Fibroblast of gingiva (primary cell): ENCODE measurements at regions not wholly inside any gene's neighbourhood (a gene's known extent, or its start where the extent isn't known, plus 50 kb on each side); places are given as distances from the start of the nearest gene placed in this dataset.

Experiments
- DNase-seq: peaks from one replicate; pipeline ENCODE4 v3.0.0-alpha.2; 2011; ENCODE audit warnings: low read depth

DNA sequence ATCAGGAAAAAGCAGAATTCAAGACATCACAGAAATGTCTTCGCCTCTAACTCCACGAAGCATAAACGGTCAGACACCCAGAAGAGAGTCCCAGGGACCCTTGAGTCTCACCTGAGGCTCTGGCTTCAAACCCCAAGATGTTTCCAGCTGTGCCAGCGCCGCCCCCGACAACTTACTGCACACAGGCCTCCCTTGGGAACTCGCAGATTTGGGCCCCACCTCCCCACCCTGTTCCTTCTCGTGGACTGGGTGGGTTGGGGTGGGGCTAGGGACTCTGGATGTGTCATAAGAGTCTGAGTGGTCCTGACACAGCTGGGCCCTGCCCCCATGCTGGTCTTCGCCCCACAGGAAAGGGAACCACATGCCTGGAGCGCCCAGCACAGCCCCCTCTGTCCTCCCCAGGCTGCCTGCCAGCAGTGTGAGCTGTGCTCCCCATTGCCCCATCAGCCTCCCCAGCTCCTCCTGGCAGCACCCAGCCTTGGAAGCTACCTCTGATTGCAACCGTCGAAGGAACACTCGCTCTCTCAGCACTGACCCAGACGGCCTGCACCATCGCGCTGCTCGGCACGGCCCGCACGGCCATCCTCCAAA is 147.5 kb downstream of the CRYBB2 start:
- no peak for DNase-seq

DNA sequence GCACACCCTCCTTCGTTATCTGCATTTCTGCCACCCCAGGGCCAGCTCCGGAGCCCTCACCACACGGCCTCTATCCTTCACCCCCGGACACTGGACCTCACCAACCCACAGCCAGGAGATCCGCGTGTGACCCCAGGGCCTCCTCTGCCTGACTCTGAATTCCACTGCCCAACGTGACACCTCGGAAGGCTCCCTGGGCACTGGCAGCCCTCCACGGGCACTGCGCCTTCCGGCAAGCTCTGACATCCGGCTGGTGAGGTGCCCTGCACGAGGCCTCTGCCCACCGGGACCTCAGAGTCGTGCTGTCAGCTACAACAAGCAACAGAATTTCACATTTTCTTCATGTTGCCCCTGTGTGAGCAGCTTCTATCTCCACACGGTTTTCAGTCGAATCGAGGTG is 148.3 kb downstream of the CRYBB2 start:
- no peak for DNase-seq

- DNase-seq: peak; percentile 36
Measured at GRCh38 chr22:25368271-25368670, 148.8 kb downstream of the CRYBB2 start.

GRCh38 chr22:25369041-25369440 is 149.6 kb downstream of the CRYBB2 start:
- no peak for DNase-seq

DNA sequence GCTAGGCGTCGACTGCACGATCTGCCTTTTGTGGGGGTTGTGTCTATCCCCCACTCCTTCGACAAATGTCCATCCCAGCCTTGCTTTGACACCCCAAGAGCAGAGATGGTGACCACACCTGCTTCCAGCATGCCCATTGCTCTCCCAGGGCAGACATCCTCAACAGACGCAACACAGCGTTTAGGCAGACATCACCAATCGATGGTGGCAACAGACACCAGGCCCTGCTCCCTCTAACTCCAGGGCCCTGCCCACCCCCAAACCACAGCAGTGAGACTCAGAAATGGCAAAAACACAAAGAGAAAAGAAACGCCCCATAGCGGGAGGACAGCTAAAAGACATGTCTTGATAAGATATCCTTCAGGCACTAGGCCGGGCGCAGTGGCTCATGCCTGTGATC is 150.9 kb downstream of the CRYBB2 start:
- no peak for DNase-seq

- DNase-seq: no peak
Measured at GRCh38 chr22:25372000-25372595, 152.7 kb downstream of the CRYBB2 start.

DNA sequence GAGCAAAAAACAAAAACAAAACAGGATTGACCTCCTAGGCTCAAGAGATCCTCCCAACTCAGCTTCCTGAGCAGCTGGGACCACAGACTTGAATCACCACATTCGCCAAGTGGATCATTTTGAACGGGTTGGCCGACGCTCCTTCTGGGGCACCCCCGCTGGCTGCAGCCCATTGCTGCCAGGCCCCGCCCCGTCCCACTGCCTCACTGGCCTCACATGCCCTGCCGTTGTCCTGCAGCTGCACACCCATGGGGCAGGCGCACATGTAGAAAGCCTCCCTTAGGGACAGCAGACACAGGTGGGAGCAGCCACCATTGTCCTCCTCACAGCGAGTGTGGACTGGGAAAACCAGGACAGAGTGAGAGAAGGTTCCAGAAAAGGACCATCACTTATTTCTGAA is 154.5 kb downstream of the CRYBB2 start:
- no peak for DNase-seq

DNA sequence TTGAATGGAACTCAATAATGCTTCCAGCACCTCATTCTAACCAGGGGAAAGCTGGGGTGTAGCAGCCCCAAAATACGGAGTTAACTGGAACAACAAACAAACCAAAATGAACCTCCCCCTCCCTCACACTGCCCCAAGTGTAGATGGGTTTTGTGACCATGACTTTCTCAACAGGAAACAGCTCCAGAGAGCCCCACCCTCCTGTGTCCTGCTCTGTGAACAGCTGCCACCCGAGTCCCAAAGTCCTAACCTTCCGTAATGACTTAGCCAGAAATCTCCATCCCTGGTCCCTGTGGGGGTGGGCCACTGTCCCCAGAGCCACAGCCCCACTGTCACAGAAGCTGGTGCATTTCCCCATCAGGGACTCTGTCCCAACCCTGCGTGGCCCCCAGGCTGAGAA is 155.4 kb downstream of the CRYBB2 start:
- DNase-seq: no peak

DNA sequence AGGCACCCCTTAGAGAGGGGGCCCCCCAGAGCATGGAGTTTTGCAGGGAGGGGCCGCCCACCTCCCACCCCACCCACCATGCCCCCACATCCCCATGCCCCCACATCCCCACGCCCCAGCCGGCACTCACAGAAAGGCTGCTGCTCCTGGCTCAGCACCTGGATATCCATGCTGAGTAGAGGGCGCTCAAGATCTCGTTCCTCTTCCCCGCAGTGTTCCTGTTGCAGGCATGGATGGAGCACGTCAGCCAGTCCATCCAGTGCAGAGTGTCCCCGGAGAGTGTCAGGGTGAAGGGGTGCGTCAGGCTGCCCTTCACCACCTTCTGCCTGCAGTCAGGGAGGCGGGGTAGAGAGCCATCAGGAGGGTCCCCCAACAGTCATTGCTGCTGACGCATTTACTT is 156.2 kb downstream of the CRYBB2 start:
- DNase-seq: no peak

DNA sequence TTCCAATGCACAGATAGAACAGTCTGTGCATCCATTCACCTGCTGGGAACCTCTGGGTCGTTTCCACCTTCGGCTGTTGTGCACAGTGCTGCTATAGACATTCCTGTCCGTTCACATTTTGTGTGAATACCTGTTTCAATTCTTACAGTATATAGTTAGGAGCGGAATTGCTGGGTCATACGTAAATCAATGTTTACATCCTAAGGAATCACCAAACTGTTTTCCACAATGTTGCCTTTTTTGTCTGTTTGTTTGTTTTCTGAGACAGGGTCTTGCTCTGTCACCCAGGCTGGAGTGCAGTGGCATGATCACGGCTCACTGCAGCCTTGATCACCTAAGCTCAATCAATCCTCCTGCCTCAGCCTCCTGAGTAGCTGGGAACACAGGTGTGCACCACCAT is 158.3 kb downstream of the CRYBB2 start:
- no peak for DNase-seq

- no peak for DNase-seq
Measured at GRCh38 chr22:25380122-25380747, 160.8 kb downstream of the CRYBB2 start.

GRCh38 chr22:25382762-25383161 is 163.3 kb downstream of the CRYBB2 start:
- DNase-seq: no peak

DNA sequence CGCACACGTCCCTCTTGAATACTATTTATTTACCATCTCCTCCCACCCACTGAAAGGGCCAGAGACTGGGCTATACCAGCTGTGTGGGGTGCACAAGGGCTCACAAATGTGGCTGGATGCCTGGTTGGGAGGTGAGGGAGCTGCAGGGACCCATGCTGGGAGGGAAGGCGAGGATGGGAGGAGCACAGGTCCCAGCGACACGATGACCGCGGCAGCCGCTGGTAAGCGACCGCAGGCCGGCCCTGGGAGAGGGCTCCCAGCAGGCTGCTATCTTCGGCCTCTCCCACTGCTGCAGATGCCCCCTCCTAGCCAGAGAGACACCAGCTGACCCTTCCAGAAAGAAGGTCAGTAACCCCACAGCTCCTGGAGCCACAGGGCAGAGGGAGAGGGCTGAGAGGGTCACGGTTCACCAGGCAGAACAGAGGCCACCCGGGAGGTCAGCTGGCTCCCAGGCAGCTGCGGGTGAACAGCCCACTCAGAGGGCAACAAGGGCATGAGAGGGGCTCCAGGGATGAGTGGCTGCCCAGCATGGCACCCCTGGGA is 163.9 kb downstream of the CRYBB2 start:
- no peak for DNase-seq

DNA sequence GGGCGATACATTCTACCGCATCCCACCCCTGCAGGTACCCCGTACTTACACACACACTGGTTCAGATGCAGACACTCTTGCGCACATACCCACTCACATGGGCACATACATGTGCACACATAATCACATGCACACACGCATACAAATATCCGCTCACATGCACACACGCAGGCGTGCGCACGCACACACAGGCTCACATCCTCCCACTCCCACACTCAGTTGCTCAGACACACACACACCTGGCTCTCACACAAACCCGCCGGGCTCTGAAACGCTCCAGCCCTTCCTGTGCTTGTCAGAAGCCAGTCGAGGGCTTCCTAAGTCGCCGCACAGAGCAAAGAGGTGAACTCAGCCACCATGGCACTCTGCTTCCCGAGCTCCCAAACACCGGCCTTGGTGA is 164.5 kb downstream of the CRYBB2 start:
- no peak for DNase-seq

DNA sequence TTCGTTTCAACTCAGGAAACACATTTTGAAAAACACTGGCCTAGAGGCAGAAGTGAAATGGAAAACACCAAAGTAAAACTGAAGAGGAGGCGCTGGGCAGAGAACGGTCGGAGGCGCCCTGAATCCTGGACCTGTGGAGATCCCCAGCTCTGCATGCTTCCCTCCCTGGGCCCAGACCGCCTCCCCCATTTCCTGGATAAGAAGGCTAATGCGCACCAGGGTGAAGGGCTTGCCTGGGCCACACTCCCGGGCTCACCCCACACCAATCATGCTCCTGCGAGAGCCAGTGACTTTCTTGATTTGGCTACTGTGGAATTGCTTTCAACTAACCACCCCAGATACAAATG is 167.1 kb downstream of the CRYBB2 start:
- no peak for DNase-seq

- no peak for DNase-seq
Measured at GRCh38 chr22:25388415-25388814, 169.0 kb downstream of the CRYBB2 start.

DNA sequence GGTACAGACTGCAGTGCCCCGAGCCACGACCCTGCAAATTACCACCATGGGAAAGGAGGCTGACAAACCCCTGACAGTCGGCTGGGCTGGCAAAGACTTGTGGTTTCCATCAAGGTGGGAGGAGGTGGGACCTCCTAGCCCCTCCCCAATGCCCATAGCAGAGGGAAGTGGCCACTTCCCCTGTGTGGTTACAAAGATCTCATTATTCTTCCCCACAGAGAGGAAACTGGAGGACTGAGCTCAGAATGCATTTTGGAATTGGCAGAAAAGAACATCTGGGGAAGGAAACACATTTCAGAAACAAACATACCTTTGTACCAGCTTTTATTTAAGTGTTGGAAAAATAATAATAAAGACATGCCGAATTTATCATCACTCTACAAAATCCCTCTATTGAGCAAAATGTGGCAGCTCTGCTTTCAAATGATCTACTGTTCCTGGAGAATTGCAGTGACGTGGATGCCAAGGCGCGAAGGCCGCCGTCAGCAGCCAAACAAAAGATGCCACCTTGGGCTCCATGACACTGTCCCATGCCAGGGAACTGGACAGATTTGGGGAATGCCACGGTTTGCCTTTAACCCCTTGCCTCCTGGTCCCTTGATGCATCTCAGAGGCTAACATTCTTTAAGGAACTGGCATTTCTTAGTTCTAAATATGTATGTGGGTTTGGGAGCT is 169.6 kb downstream of the CRYBB2 start:
- DNase-seq: no peak

- DNase-seq: no peak
Measured at GRCh38 chr22:25389541-25389919, 170.1 kb downstream of the CRYBB2 start.

- DNase-seq: no peak
Measured at GRCh38 chr22:25390297-25391240, 171.1 kb downstream of the CRYBB2 start.

- no peak for DNase-seq
Measured at GRCh38 chr22:25392584-25392983, 171.9 kb upstream of the GRK3 start.

- no peak for DNase-seq
Measured at GRCh38 chr22:25393121-25393805, 171.2 kb upstream of the GRK3 start.
